Smooth muscle cell of the brain vasculature (primary cell): ENCODE measurements at regions not wholly inside any gene's neighbourhood (a gene's known extent, or its start where the extent isn't known, plus 50 kb on each side); places are given as distances from the start of the nearest gene placed in this dataset.
"Not testable (repeated sequence)": the region's sequence is repeated elsewhere in the genome, so short reads cannot be mapped to it uniquely, and the experiment has no call there.

Experiments
- DNase-seq: peaks from one replicate; pipeline ENCODE4 v3.0.0-alpha.2; 2012; ENCODE audit warnings: low read depth, low spot score

DNA sequence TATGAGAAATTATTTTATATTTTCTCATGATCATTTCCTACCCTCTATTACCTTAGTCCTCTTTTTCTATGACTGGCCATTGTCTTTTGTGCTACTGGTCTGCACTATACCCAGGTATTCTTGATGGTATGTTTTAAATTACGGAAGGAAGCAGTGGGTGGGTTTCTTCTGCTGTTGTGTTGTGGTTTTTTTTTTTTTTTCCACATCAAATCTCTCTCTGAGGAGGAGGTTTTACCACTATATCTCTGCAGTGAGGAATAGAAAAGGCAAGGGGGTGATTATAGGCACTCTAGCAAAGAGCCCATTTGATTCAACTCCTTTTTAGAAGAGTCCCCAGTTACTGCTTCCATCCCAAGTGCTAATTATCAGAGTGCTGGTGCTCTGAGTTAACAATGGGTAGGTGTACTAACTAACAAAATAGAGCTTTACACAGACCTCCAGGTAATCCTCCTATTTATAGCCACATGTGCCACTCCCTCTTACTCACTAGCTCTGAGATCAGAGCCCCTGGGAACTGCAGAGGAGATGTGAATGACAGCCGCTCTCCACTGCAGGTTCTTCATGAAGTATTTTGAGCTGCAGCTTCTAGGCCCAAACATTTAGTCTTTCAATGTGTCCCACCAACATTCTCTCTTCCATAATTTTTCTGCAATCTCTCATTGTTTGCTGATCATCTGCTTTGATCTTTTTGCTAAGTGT, 301.6 kb upstream of the GULP1 start:
- no peak for DNase-seq

DNA sequence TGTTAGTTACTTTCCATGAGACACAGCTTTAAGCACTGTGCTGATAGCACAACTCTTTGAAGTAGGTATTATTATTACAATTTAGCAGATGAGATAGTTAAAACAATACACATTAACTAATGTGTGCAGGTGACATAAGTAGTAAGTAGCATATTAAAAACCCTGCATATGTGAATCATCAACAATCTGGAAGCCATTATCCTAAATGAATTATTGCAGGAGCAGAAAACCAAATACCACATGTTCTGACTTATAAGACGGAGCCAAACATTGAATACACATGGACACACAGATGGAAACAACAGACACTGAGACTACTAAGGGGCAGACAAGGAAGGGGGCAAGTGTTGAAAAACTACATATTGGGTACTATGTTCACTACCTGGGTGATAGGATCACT, 300.3 kb upstream of the GULP1 start:
- no peak for DNase-seq

DNA sequence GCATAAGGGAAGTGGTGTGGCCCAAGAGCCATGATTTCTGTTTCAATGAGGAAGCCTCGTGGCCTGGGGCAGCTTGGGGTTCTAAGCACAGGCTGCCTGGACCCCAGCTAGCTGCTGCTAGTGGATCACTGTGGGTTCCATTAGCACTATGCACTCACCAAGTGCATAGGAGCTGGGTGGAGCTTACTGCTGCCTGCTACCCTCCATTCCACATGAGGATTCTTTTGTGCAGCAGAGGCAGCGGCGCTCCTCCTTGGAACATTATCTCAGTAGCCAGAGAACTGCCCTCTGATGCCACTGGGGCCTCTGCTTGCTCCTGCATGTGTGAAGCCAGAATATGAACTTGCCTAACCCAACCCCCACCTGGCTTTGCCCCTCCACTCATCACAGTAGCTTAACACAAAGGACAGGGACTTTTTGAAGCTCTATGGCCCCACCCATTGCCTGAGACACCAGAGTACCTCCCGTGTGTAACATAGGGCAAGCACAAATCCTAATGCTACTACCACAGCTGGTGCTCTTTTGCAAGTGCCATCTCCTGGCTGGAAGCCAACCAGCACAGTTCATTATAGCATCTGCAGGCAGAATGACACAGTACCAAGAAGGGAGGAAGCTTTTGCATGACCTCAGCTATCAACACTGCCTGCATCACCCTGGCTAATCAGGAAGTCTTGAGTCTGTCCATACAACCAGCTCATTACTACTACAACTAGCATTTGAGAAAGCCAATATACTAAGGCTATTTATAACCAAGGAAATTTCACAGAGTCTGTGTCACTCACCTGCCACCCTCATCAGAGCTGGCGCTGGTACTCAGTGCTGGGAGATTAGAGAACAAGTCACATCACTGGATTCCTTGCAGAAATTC, 297.0 kb upstream of the GULP1 start:
- DNase-seq: no peak

DNA sequence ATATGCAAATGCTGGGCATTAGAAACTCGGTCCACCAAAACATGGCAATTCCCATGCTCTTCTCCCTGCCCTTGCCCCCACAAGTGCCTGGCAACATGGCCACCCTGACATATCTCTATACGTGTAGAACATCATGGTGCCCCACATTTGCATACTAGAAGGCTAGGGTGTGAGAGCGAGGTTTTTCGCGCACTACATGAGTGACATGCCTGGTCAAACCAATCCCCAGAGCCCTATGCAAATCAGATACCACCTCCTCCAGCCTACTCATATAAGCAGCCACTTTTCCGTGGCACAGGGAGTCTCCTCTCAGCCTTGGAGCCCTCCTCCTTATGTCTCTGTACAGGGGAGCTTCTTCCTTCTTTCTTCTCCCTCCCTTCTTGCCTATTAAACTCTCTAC, 296.1 kb upstream of the GULP1 start:
- no peak for DNase-seq

DNA sequence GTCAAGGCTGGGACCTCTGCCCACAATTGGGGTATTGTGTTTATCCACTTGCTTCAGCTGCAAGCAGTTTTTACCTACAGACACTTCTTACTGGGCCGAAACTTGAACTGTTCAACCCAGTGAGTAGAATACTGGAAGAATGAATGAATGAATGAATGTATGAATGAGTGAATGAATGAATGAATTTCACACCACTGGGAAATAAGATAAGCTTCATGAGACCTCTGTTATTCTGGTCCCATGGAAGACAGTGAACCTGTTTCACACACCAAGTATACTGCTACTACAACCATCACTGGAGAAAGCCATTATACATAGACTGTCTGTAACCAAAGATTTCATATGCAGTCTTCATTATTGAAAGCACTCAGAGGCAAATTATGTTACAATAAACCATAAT, 295.0 kb upstream of the GULP1 start:
- DNase-seq: no peak

DNA sequence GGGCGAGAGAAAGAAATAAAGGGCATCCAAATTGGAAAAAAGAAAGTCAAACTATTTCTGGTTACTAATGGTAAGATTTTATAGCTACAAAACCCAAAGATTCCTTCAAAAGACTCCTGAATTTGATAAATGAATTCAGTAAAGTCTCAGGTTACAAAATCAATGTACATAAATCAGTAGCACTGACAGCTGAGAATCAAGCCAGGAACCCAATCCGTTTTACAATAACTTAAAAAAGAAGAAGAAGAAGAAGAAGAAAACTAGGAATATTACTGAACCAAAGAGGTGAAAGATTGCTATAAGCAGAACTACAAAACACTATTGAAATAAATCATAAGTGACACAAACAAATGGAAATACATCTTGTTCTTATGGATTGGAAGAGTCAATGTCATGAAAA, 291.5 kb upstream of the GULP1 start:
- DNase-seq: no peak

DNA sequence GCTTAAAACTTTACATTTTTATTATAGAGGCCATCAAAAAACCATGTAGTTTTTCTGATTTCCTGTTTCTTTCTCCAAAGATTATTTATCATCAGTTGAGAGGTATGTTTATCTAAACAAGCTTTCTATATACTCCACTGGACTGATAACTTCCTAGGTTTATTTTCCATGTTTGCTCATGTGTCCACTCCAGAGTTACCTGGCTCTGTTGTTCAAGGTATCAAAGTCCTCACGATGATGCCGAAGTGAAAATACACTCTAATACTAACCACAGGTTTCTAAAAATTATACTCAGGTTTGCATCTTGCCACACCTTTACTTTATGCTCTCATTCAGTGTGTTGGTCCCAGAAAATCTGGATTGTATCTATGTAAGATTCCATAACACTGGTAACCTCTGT, 287.9 kb upstream of the GULP1 start:
- no peak for DNase-seq

DNA sequence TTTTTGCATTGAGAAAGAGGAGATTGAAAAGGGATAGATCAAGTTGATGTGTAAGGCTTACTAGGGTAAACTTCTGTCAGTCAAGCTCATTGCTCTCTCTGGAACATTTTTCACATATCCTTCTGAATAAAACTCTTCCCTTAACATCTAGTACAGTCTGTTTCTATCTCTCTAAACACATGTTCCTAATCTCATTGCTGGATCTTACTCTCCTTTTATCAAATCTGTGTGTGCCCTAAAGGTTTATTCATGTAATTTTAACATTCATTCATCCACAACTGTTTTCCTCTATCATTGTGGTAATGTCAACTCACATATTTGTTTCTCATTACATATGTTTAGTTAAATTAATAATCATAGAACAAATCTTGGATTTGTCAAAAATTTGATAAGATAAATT, 277.9 kb upstream of the GULP1 start:
- DNase-seq: no peak

DNA sequence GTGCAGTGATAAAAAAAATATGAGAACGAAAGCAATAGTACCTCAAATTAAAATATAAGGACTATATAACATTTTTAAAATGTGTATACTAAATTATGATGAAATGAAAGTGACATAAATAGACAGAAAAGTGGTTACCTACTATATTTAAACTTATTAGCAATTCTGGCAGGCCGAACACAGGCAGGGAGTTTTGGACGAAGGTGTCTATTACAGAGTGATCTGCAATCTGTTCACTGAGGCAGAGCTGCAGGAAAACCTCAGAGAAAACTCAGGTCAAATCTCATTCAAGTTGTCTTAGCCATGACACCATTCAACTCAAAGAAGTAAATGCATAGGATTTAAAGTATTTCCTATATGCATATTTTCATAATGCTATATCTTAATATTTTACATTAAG, 274.8 kb upstream of the GULP1 start:
- no peak for DNase-seq

DNA sequence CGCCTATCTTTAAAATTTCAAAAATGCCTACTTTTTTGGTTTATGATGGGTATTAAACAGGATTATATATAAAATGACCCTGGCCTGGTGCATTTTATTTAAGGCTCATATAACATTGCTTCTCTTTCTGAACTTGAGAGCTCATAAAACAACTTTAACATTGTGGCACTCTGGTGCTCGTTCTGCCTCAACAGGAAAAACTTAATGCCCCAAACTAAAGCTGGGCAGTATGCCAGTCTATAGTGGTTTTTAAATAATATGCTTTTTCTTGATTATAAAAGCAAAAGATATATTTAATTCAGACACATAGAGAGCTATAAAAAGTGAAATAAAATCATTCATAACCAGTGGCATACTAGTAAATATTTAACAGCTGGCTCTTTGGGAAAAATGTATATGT, 269.3 kb upstream of the GULP1 start:
- no peak for DNase-seq

DNA sequence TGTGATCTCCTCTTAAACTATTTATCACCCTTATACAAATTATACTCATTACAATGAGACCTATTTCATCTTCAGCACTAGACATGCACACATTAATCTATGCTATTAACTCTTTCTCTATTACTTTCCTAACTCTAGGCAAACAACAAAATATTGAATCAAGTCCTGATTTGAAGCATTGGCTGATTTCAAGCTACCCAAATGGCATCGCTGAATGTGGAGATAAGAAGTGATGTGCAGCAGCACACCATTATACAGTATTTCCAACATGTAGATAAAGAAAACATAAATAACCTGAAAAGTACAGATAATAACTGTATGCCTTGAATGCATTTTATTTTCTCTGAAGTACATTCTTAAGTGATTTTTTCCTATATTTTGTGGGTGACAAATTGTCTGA, 268.6 kb upstream of the GULP1 start:
- DNase-seq: no peak

DNA sequence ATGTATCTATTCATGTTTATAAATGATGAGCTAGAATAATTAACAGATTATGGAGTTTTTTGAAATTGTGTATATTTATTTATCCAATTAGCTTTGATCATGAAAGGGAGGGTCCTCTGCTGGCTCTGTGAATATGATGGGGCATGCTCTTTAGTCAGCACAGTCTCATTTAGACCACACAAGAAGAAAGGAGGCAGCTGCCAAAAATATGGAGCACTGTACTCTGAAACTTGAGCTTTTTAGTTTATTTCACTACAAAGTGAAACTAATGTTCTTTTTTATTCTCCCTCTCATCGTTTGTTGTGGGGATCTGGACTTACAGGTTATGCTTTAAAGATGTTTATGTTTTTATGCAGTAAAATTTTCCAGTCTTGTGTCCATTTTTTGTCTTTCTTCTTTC, 266.9 kb upstream of the GULP1 start:
- no peak for DNase-seq

DNA sequence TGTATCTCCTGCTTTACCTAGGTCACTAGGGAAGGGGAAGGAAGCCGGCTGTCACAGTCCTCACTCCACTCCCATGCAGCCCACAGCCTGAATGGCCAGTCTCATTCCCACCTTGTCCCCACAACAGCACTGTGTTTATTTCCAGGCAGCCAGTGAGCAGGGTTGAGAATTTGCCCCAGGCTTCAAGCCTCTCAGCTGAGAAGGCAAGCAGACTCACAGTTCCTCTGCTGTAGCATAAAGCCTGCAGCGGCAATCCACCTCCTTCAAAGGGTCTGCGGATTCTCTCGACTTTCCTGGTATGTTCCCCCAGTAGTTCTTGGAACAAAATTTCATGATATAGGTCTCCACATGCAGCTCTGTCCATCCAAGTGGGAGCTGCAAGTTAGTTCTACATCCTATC, 262.9 kb upstream of the GULP1 start:
- no peak for DNase-seq

DNA sequence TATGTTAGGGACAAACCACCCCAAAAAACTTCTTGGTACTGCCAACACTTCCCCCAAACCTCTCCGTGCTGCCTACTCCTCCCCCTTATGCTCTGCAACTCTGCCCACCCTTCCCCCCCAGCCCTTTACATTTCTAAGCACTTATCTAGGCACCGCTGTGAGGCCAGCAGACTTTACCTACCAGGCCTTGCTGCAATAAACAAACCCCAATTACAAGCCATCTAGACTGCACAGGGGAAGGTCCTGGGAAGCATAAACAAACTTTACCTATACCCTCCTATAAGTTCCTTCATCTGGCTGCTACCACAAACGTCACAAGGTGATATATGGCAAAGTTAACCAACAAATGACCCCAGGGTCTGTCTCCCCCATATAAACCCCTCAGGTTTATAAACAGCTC, 259.4 kb upstream of the GULP1 start:
- no peak for DNase-seq

DNA sequence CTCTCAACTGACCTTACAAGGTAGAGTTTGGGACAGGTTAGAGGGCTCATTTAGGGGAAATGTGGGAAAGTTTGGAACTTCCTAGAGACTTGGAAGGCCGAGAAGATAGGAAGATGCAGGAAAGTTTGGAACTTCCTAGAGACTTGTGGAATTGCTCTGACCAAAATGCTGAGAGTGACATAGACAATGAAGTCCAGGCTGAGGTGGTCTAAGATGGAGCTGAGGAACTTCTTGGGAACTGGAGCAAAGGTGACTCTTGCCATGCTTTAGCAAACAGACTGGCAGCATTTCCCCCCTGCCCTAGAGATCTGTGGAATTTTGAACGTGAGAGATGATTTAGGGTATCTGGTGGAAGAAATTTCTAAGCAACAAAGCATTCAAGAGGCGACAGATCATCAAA, 258.9 kb upstream of the GULP1 start:
- no peak for DNase-seq

DNA sequence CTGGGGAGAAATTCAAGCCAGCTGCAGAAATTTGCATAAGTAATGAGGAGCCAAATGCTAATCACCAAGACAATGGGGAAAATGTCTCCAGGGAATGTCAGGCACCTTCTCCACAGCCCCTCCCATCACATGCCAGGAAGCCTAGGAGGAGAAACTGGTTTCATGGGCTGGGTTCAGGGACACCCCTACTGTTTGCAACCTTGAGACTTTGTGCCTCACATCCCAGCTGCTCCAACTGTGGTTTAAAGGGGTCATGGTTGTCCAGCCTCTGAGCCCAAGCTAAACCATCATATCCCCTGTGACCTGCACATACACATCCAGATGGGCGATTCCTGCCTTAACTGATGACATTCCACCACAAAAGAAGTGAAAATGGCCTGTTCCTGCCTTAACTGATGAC, 258.4 kb upstream of the GULP1 start:
- DNase-seq: not testable (repeated sequence)

DNA sequence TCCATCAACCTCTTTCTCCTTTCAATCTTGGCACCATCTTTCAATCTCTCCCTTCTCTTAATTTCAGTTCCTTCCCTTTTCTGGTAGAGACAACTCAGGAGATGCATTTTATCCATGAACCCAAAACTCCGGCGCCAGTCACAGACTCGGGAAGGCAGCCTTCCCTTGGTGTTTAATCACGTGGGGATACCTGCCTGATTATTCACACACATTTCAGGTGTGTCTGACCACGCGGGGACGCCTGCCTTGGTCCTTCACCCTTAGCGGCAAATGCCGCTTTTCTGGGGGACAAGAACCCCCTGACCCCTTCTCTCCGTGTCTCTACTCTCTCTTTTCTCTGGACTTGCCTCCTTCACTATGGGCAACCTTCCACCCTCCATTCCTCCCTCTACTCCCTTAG, 257.6 kb upstream of the GULP1 start:
- DNase-seq: not testable (repeated sequence)

DNA sequence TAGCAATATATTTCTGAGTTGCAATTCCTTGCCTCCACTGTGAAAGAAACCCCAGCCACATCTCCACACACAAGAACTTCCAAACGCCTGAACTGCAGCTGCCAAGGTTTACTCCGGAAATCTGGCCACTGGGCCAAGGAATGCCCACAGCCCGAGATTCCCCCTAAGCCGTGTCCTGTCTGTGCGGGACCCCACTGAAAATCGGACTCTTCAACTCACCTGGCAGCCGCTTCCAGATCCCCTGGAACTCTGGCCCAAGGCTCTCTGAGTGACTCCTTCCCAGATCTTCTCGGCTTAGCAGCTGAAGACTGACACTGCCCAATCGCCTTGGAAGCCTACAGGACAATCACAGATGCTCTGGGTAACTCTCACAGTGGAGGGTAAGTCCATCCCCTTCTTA, 256.3 kb upstream of the GULP1 start:
- DNase-seq: not testable (repeated sequence)

DNA sequence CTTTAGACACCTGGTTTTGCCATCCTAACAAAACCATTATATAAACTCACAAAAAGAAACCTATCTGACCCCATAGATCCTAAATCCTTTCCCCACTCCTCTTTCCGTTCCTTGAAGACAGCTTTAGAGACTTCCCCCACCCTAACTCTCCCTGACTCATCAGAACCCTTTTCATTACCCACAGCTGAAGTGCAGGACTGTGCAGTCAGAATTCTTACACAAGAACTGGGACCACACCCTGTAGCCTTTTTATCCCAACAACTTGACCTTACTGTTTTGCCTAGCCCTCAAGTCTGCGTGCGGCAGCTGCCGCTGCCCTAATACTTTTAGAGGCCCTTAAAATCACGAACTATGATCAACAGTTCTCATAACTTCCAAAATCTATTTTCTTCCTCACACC, 254.9 kb upstream of the GULP1 start:
- DNase-seq: not testable (repeated sequence)

DNA sequence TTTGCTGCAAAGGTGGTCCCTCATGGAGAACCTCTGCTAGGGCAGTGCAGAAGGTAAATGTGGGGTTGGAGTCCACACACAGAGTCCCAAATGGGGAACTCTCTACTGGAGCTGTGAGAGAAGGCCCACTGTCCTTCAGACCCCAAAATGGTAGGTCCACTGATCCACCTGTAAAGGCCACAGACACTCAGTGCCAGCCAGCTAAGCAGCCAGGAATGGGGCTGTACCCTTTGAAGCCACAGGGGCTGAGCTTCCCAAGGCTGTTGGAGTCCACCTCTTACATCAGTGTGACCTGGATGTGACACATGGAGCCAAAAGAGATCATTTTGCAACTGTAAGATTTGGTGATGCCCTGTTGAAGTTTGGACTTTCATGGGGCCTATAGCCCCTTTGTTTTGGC, 252.4 kb upstream of the GULP1 start:
- DNase-seq: no peak

DNA sequence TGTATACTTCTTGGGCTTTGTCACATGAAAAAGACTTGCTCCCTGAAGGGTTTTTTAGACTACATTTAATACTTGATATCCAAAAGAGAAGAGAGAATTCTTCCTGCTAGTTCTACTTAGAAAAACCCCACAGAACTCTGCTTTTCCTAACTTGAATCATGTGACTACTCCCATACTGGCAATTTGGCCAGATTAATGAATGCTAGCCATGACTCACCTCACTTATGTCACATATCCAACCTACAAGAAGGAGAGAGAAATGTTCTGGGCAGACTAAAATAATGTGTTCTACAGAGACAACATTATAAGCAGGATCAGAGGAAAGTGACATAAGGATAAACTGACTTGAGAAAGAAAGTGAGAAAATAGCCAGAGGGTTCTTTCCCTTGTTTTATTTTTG, 249.3 kb upstream of the GULP1 start:
- no peak for DNase-seq

DNA sequence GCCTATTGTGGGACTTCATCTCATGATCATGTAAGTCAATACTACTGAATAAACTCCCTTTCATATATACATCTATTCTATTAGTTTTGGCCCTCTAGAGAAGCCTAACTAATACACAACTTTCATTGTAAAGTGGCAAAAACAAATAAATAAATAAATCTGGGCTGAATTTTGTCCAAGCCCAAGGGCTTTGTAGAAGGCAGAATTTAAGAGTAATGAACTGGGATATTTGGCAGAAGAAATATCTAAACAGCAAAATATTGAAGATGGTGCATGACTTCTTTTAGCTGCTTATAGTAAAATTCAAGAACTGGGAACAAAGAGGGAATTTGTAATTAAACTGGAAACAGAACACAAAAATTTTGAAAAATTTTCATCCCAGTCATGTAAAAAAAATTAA, 246.7 kb upstream of the GULP1 start:
- DNase-seq: no peak

DNA sequence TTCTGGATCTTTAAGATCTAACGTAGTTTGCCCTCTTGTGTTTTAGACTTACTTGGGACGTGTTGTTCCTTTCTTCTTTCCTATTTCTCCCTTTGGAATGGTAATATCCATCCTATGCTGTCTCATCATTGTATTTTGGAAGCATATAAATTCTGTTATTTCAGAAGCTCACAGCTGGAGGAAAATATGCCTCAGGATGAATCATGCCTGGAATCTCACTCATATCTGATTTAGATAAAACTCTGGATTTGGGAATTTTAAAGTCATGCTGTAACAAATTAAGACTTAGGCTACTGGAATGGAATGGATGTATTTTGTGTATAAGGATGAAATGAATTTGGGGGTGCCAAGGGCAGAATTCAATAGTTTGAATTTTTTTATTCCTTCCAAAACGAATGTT, 245.2 kb upstream of the GULP1 start:
- DNase-seq: no peak
